ENCODE measurements at regions not wholly inside any gene's neighbourhood (a gene's known extent, or its start where the extent isn't known, plus 50 kb on each side); places are given as distances from the start of the nearest gene placed in this dataset.

- no peak overlapping the region for H3K4me3 Mint-ChIP-seq
- H3K27me3 Mint-ChIP-seq, result peaks cover 1% of the 10 kb centered on the region
- no peaks in the 10 kb centered on the region for H3K9me3 Mint-ChIP-seq
- ATAC-seq, result no peak
- H3K4me1 Mint-ChIP-seq, result no peaks in the 10 kb centered on the region
- no peaks in the 10 kb centered on the region for H3K36me3 Mint-ChIP-seq (ENCODE audit: low read depth)
- no peak for DNase-seq
- H3K27ac Mint-ChIP-seq, result no peak overlapping the region
Observed at GRCh38 chr4:154998773-154999172, 209.7 kb upstream of the NPY2R start.

GRCh38 chr4:154999950-155000578 lies 208.4 kb upstream of the NPY2R start:
- no peak overlapping the region for H3K27ac Mint-ChIP-seq
- no peaks in the 10 kb centered on the region for H3K4me1 Mint-ChIP-seq
- DNase-seq, result no peak
- H3K36me3 Mint-ChIP-seq (ENCODE audit: low read depth), result no peaks in the 10 kb centered on the region
- peaks cover 1% of the 10 kb centered on the region for H3K27me3 Mint-ChIP-seq
- no peak for ATAC-seq
- H3K9me3 Mint-ChIP-seq, result no peaks in the 10 kb centered on the region
- H3K4me3 Mint-ChIP-seq, result no peak overlapping the region

- DNase-seq, result no peak
- H3K4me1 Mint-ChIP-seq, result no peaks in the 10 kb centered on the region
- no peak overlapping the region for H3K4me3 Mint-ChIP-seq
- peaks cover 1% of the 10 kb centered on the region for H3K27me3 Mint-ChIP-seq
- no peak for ATAC-seq
- no peaks in the 10 kb centered on the region for H3K36me3 Mint-ChIP-seq (ENCODE audit: low read depth)
- H3K9me3 Mint-ChIP-seq, result no peaks in the 10 kb centered on the region
- H3K27ac Mint-ChIP-seq, result no peak overlapping the region
Observed at GRCh38 chr4:155001251-155001650, 207.2 kb upstream of the NPY2R start.

- H3K27me3 Mint-ChIP-seq, result peaks cover 1% of the 10 kb centered on the region
- H3K36me3 Mint-ChIP-seq (ENCODE audit: low read depth), result no peaks in the 10 kb centered on the region
- H3K4me3 Mint-ChIP-seq, result no peak overlapping the region
- peaks cover 2% of the 10 kb centered on the region for H3K4me1 Mint-ChIP-seq
- H3K9me3 Mint-ChIP-seq, result no peaks in the 10 kb centered on the region
- H3K27ac Mint-ChIP-seq, result no peak overlapping the region
- ATAC-seq (no peak), DNase-seq (no peak)
Observed at GRCh38 chr4:155005395-155006090, 202.9 kb upstream of the NPY2R start.

- H3K9me3 Mint-ChIP-seq, result no peaks in the 10 kb centered on the region
- peaks cover 2% of the 10 kb centered on the region for H3K4me1 Mint-ChIP-seq
- peaks cover 1% of the 10 kb centered on the region for H3K27me3 Mint-ChIP-seq
- H3K27ac Mint-ChIP-seq, result no peak overlapping the region
- no peak overlapping the region for H3K4me3 Mint-ChIP-seq
- no peaks in the 10 kb centered on the region for H3K36me3 Mint-ChIP-seq (ENCODE audit: low read depth)
- DNase-seq (no peak), ATAC-seq (peak; percentile 36)
Observed at GRCh38 chr4:155007660-155008176, 200.7 kb upstream of the NPY2R start.

GRCh38 chr4:155008389-155008788 lies 200.0 kb upstream of the NPY2R start:
- peaks cover 1% of the 10 kb centered on the region for H3K27me3 Mint-ChIP-seq
- no peaks in the 10 kb centered on the region for H3K9me3 Mint-ChIP-seq
- ATAC-seq (no peak), DNase-seq (no peak)
- H3K4me1 Mint-ChIP-seq, result peaks cover 2% of the 10 kb centered on the region
- H3K4me3 Mint-ChIP-seq, result no peak overlapping the region
- no peaks in the 10 kb centered on the region for H3K36me3 Mint-ChIP-seq (ENCODE audit: low read depth)
- no peak overlapping the region for H3K27ac Mint-ChIP-seq

- no peaks in the 10 kb centered on the region for H3K9me3 Mint-ChIP-seq
- H3K27me3 Mint-ChIP-seq, result peaks cover 1% of the 10 kb centered on the region
- ATAC-seq, result no peak
- no peak overlapping the region for H3K27ac Mint-ChIP-seq
- H3K4me3 Mint-ChIP-seq, result no peak overlapping the region
- H3K36me3 Mint-ChIP-seq (ENCODE audit: low read depth), result no peaks in the 10 kb centered on the region
- DNase-seq, result no peak
- peaks cover 2% of the 10 kb centered on the region for H3K4me1 Mint-ChIP-seq
Observed at GRCh38 chr4:155009288-155009687, 199.1 kb upstream of the NPY2R start.

- no peaks in the 10 kb centered on the region for H3K36me3 Mint-ChIP-seq (ENCODE audit: low read depth)
- ATAC-seq (no peak), DNase-seq (no peak)
- no peak overlapping the region for H3K27ac Mint-ChIP-seq
- no peak overlapping the region for H3K4me3 Mint-ChIP-seq
- no peaks in the 10 kb centered on the region for H3K9me3 Mint-ChIP-seq
- peaks cover 2% of the 10 kb centered on the region for H3K4me1 Mint-ChIP-seq
- H3K27me3 Mint-ChIP-seq, result peaks cover 1% of the 10 kb centered on the region
Observed at GRCh38 chr4:155010376-155010775, 198.1 kb upstream of the NPY2R start.

GRCh38 chr4:155011163-155011780 lies 197.2 kb upstream of the NPY2R start:
- Mint-ChIP-seq H3K36me3 (ENCODE audit: low read depth) (no peaks in the 10 kb centered on the region), H3K27ac (no peak overlapping the region), H3K4me1 (peaks cover 2% of the 10 kb centered on the region), H3K9me3 (no peaks in the 10 kb centered on the region), H3K4me3 (no peak overlapping the region), H3K27me3 (peaks cover 1% of the 10 kb centered on the region)
- DNase-seq, result no peak
- no peak for ATAC-seq

- DNase-seq, result no peak
- Mint-ChIP-seq H3K4me1 (peaks cover 2% of the 10 kb centered on the region), H3K27ac (no peak overlapping the region), H3K4me3 (no peak overlapping the region), H3K27me3 (no peaks in the 10 kb centered on the region), H3K9me3 (no peaks in the 10 kb centered on the region), H3K36me3 (ENCODE audit: low read depth) (no peaks in the 10 kb centered on the region)
- ATAC-seq, result no peak
Observed at GRCh38 chr4:155012469-155012868, 196.0 kb upstream of the NPY2R start.

- H3K4me3 Mint-ChIP-seq, result no peak overlapping the region
- no peaks in the 10 kb centered on the region for H3K36me3 Mint-ChIP-seq (ENCODE audit: low read depth)
- no peaks in the 10 kb centered on the region for H3K27me3 Mint-ChIP-seq
- H3K27ac Mint-ChIP-seq, result no peak overlapping the region
- H3K9me3 Mint-ChIP-seq, result no peaks in the 10 kb centered on the region
- DNase-seq (no peak), ATAC-seq (no peak)
- no peaks in the 10 kb centered on the region for H3K4me1 Mint-ChIP-seq
Observed at GRCh38 chr4:155017426-155017825, 191.0 kb upstream of the NPY2R start.

- no peak overlapping the region for H3K4me3 Mint-ChIP-seq
- H3K4me1 Mint-ChIP-seq, result no peaks in the 10 kb centered on the region
- H3K9me3 Mint-ChIP-seq, result peaks cover 3% of the 10 kb centered on the region
- H3K36me3 Mint-ChIP-seq (ENCODE audit: low read depth), result no peaks in the 10 kb centered on the region
- H3K27me3 Mint-ChIP-seq, result peaks cover 4% of the 10 kb centered on the region
- no peak overlapping the region for H3K27ac Mint-ChIP-seq
- no peak for ATAC-seq
- peak; percentile 15 for DNase-seq
Observed at GRCh38 chr4:155025762-155026457, 182.5 kb upstream of the NPY2R start.

- Mint-ChIP-seq H3K4me3 (no peak overlapping the region), H3K27me3 (peaks cover 4% of the 10 kb centered on the region), H3K4me1 (no peaks in the 10 kb centered on the region), H3K36me3 (ENCODE audit: low read depth) (no peaks in the 10 kb centered on the region), H3K9me3 (peaks cover 3% of the 10 kb centered on the region), H3K27ac (no peak overlapping the region)
- DNase-seq (no peak), ATAC-seq (no peak)
Observed at GRCh38 chr4:155026715-155027114, 181.7 kb upstream of the NPY2R start.

GRCh38 chr4:155032521-155033229 lies 175.8 kb upstream of the NPY2R start:
- DNase-seq (no peak), ATAC-seq (no peak)
- no peaks in the 10 kb centered on the region for H3K4me1 Mint-ChIP-seq
- no peak overlapping the region for H3K4me3 Mint-ChIP-seq
- peaks cover 3% of the 10 kb centered on the region for H3K27me3 Mint-ChIP-seq
- H3K36me3 Mint-ChIP-seq (ENCODE audit: low read depth), result no peaks in the 10 kb centered on the region
- no peak overlapping the region for H3K27ac Mint-ChIP-seq
- no peaks in the 10 kb centered on the region for H3K9me3 Mint-ChIP-seq

Measured in activated naive CD8-positive, alpha-beta T cell treated with anti-CD3 and anti-CD28 coated beads, Interleukin-2, amount 50 U/mL, for 24 hours (primary cell).